ENCODE measurements at regions not wholly inside any gene's neighbourhood (a gene's known extent, or its start where the extent isn't known, plus 50 kb on each side); places are given as distances from the start of the nearest gene placed in this dataset.

DNA sequence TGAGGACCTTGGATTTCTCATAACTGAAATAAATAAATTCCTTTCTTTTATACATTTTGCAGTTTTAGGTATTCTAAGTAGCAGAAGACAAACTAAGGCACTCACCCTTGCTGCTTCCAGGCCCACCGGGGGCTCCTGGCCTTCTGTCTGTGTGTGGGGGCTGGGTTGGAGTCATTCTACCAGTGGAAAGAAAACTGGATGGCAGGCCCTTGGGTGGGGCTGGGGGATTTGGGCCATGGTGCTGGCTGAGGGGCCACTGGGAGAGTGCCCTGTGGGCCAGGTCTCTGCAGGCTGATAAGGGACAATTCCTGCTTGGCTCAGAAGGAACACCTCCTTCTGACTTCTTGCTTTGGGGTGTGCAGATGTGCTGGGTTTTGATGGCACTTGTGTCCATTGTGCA is 54.0 kb upstream of the CSF3R start:
- DNase-seq: no peak

DNA sequence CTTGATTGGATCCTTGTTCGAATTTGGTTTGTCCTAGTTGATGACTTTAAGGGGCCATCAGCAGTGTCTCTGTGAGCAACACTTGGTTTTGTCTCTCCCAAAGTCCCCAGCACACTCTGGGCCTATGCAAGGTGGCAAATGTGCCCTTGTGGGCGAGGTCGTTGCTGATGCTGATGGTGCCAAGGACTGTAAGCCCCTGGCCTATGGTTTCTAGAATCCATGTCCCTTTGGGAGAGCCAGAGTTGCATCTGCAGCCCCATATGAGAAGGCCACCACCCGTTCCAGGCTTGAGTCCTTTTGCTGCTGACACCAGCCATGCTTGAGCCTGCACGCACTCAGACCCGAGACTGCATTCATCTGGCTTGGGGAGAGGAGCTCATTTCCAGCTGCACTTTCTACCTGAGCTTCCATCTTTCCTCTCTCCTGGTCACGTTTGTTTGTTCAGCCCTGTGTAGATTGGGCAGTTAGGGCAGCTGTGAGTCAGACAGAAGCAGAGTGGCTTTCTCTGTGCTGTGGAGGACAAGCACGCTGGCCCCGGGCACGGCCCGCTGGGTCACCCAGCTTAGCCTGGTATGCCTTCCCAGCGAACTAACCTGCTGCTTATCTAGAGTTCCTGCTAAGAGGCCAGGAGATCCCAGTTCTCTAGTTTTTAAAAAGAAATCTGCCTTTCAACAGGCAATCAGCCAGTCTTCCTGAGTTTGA is 52.1 kb upstream of the CSF3R start:
- no peak for DNase-seq

DNA sequence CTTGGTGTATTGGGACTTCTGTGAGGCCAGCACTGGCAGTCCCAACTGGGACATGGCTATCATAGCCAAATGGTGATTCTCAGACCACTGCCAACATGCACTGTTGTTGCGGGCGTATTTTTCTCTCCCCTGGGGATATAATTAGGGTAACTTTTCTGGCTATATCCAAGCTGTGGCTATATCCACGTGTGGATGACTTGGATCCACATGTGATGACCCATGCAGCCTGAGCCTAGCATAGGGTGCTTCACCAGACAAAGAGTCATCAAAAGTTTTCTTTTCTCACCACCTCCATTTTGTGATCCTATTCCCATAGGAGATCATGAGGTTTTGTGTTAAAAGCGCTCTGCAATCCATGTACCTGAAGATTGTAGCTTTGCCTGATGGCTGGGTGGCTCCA is 51.2 kb upstream of the CSF3R start:
- DNase-seq: no peak

DNA sequence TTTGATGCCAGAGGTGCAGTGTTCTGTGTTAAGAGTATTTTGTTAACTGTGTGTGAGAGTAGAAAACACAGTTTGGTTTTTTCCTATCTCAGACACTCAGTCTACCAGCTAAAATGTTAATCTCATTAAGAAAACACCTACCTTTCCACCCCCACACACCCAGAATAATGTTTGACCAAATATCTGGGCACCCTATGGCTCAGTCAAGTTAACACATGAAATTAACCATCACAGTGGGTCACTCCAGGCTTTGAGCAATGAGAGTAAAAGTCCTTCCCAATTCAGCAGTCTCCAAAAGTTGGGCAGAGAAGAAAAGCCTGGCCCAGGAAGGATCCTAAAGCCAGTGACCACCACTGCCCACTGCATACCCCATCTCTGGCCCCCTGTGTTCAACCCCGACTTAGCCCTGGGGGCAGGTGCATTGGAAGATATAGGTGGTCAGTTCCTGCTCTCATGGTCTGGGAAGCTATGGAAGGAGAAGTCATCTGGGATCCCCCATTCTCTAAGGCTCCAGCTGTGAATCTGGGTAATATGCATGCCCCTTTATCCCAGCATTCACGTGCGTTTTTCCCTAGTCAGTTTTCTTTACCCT is 50.2 kb upstream of the CSF3R start:
- no peak for DNase-seq

Data from activated CD4-positive, alpha-beta T cell treated with anti-CD3 and anti-CD28 coated beads, Interleukin-2, amount 50 U/mL, for 48 hours (primary cell).